IPS DF 6.9 (cell line): ENCODE measurements at regions not wholly inside any gene's neighbourhood (a gene's known extent, or its start where the extent isn't known, plus 50 kb on each side); places are given as distances from the start of the nearest gene placed in this dataset.

Source experiments
- DNase-seq: peaks from one replicate; pipeline ENCODE4 v3.0.0-alpha.2; 2013; ENCODE audit warnings: low read depth, low spot score
- H3K27ac ChIP-seq: one replicate; pipeline ENCODE4 v1.5.1; 2013; ENCODE audit warnings: low read length, control low read depth
- H3K27me3 ChIP-seq: 2 replicates; pipeline ENCODE4 v1.6.1; 2013; ENCODE audit warnings: mild to moderate bottlenecking, low read length; ENCODE audit not compliant: control insufficient read depth, insufficient read depth
- H3K36me3 ChIP-seq: 2 replicates; pipeline ENCODE4 v1.6.1; 2013; ENCODE audit warnings: low read length; ENCODE audit not compliant: control insufficient read depth, insufficient read depth
- H3K4me1 ChIP-seq: 2 replicates; pipeline ENCODE4 v1.6.1; 2013; ENCODE audit warnings: low read length; ENCODE audit not compliant: control insufficient read depth, insufficient read depth
- H3K4me3 ChIP-seq: 2 replicates; pipeline ENCODE4 v1.5.1; 2013; ENCODE audit warnings: mild to moderate bottlenecking, low read length
- H3K9me3 ChIP-seq: 2 replicates; pipeline ENCODE4 v1.6.1; 2013; ENCODE audit warnings: low read length, inconsistent platforms; ENCODE audit not compliant: control insufficient read depth, insufficient read depth
- whole genome bisulfite sequencing: extraction: QIAGEN DNeasy Blood & Tissue Kit; methylation state at CpG from one replicate; pipeline ENCODE4 v1.1.7; 2013; ENCODE audit warnings: mixed read lengths, missing lambda C conversion rate; ENCODE audit not compliant: insufficient read length, insufficient coverage; 5-methylcytosine and 5-hydroxymethylcytosine counted together

DNA sequence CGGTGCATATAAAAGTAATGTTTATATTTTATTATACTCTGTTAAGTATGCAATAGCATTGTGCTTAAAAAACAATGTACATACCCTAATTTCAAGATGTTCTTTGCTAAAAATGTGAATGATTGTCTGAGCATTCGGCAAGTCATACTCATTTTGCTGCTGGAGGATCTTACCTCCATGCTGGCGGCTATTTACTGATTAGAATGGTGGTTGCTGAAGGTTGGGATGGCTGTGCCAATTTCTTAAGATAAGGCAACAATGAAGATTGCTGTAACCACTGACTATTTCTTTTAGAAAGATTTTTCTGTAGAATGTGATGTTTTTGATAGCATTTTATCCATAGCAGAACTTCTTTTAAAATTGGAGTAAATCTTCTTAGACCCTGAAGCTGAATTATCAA, 932.7 kb downstream of the ZPLD1 start:
- no peaks in the 10 kb centered on the region for H3K27me3 ChIP-seq
- no peaks in the 10 kb centered on the region for H3K36me3 ChIP-seq
- no peak for DNase-seq
- no peak overlapping the region for H3K4me3 ChIP-seq
- WGBS, result no CpG with 5 or more reads among the region's 3 CpGs
- no peaks in the 10 kb centered on the region for H3K9me3 ChIP-seq
- no peaks in the 10 kb centered on the region for H3K4me1 ChIP-seq
- H3K27ac ChIP-seq, result no peak overlapping the region

DNA sequence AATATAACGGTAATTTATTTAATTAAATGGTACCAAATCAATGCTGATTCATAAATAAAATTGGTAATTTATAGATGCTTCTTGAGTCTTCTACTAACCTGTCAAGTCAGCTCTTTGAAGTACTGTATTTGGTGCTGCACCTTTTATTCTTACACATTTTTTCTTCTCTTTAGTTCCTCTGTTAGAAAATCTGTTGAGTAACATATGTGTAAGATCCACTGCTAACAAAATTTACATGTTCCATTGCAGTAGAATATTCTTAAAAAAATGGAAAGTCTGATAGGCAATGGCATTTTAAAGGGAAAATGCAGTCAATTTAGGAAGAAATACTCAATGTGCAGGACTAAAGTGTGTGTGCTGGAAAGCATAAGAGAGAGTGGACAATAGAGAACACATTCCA, 936.6 kb downstream of the ZPLD1 start:
- Histone ChIP-seq H3K27me3 (no peaks in the 10 kb centered on the region), H3K36me3 (no peaks in the 10 kb centered on the region), H3K27ac (no peak overlapping the region), H3K4me3 (no peak overlapping the region), H3K9me3 (no peaks in the 10 kb centered on the region), H3K4me1 (no peaks in the 10 kb centered on the region)
- no peak for DNase-seq
- no CpG with 5 or more reads among the region's 1 CpG for WGBS

DNA sequence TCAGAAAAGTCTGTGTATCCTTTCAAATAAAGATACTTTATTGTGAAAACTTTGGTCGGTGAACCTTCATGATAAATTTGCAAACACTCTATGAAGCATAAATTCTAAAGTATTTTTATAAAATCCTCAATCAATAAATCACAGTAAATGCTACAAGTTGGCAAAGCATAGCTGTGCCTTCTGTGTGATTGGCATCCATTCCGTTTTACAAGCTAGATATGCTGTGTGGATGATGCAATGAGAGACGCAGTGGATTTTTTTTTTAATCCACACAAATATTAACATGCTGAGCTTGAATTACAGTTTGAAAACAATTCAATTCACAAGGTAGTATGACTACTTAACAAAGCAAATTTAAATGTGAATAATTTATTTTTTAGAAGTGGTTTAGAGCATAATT, 937.2 kb downstream of the ZPLD1 start:
- no peak overlapping the region for H3K27ac ChIP-seq
- H3K4me3 ChIP-seq, result no peak overlapping the region
- H3K4me1 ChIP-seq, result no peaks in the 10 kb centered on the region
- no peaks in the 10 kb centered on the region for H3K27me3 ChIP-seq
- DNase-seq, result no peak
- no CpG with 5 or more reads among the region's 3 CpGs for WGBS
- H3K9me3 ChIP-seq, result no peaks in the 10 kb centered on the region
- H3K36me3 ChIP-seq, result no peaks in the 10 kb centered on the region

DNA sequence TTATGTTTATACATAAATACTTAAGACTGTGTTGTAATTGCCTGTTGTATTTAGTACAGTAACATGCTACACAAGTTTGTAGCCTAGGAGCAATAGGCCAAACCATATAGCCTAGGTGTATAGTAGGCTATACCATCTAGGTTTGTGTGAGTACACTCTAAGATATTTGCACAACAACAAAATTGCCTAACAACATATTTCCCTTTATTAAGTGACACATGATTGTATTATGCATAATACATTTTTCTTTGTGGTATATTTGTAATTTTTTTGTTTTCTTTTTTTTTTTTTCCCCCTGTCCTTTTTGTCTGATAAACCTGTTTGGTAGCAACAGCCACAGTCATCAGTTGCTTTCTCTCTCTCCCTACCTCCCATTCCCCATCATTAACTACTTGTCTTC, 945.6 kb downstream of the ZPLD1 start:
- no peaks in the 10 kb centered on the region for H3K27me3 ChIP-seq
- H3K36me3 ChIP-seq, result no peaks in the 10 kb centered on the region
- H3K4me3 ChIP-seq, result no peak overlapping the region
- no peak for DNase-seq
- no peak overlapping the region for H3K27ac ChIP-seq
- H3K4me1 ChIP-seq, result no peaks in the 10 kb centered on the region
- H3K9me3 ChIP-seq, result no peaks in the 10 kb centered on the region

DNA sequence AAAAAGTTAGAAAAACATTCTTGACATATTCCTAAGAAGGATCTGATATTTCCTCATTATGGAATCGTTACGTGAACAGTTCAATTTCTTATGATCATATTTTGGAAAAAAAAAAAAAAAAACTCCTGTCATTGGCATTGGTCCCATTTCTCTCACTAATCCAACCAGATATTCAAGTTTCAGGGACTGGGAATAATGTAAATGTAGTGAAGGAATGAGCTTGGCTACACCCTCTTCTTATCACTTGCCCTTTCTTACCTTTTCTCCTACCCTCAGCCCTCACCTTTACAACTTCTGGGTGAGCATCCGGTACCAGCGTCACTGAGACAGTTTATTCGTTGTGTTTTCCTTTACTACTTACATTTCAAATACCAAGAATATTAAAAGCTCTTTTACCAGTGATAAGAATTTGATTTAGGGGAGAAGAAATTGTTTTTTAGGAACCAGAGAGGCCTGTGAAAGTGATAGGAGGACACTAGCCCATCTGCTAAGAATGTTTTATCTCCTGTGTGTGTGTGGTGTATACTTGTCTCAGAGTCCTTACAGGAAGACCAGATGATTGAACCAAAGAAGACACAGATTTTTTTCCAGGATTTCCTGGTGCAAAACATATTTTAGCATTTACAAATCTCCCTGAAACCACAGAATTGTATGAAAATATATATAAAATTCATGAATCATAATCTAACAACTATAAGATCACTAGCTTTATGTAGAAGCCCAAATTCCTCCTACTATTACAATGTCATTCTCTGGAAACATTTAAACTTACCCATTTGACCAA, 946.7 kb downstream of the ZPLD1 start:
- DNase-seq, result no peak
- Histone ChIP-seq H3K4me3 (no peak overlapping the region), H3K27me3 (no peaks in the 10 kb centered on the region), H3K4me1 (no peaks in the 10 kb centered on the region), H3K36me3 (no peaks in the 10 kb centered on the region), H3K9me3 (no peaks in the 10 kb centered on the region), H3K27ac (no peak overlapping the region)
- no CpG with 5 or more reads among the region's 5 CpGs for WGBS

DNA sequence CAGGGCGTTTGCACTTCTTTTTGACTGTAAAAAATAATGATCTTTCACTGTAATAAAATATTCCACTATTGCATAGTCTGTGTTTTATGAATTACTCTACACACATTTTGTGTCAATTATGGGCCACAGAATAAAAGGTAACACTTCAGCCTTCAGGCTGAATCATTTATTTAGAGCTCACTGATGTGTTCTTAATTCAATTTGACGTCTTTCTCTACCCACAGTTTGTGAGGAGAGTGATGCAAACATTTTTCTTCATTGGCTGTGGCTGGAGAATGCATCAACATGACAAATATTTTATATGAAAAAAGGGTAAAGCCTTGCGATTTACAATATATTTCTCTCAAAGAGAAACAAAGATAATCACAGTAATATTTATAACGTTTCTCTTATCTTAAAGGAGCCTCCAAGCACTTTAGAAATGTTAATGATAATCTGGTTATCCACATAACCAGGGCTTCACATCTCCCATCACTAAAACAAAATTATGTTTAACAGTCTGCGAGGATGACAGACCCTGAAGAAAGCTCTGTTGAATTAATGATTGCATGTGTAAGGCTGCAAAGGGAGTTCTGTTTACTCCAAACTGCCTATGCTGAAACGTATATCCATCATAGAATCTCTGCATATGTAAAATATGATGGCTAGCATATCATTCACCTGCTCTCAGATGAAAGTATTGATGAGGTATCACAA, 951.3 kb downstream of the ZPLD1 start:
- H3K27ac ChIP-seq, result no peak overlapping the region
- H3K9me3 ChIP-seq, result no peaks in the 10 kb centered on the region
- H3K36me3 ChIP-seq, result no peaks in the 10 kb centered on the region
- no peaks in the 10 kb centered on the region for H3K27me3 ChIP-seq
- WGBS, result no CpG with 5 or more reads among the region's 6 CpGs
- H3K4me1 ChIP-seq, result no peaks in the 10 kb centered on the region
- no peak for DNase-seq
- H3K4me3 ChIP-seq, result no peak overlapping the region

DNA sequence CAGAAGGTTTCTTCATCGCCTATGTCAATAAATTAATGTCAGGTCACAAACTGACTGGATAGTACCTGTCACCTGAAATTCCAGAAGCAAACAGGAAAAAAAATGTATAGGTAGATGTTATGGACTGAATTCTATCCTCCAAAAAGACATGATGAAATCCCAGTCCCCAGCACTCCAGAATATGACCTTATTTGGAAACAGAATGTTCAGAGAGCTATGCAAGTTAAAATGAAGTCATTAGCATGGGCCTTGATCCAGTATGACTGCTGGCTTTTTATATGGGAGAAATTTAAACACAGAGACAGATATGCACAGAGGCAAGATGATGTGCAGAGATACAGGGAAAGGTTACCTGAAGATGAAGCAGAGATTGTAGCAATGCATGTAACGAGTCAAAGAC, 953.4 kb downstream of the ZPLD1 start:
- DNase-seq, result no peak
- WGBS, result no CpG with 5 or more reads among the region's 2 CpGs

DNA sequence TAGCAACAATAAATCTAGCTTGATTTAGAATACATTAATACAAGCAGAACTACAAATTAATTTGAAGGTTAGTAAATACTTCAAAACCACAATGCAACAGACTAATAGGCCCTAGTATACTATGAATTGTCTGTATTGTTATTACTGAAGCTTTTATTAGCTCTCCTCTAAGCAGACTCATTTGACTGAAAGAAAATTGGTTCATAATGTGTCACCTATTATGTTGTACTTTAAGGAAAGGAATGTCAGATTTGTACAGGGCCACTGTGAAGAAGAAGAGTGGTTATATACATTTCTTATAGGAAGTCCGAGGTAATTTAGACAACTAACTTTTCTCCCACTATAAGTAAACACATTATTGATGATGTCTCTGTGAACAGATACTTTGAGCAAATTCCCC, 954.5 kb downstream of the ZPLD1 start:
- H3K27me3 ChIP-seq, result no peaks in the 10 kb centered on the region
- no CpG with 5 or more reads among the region's 1 CpG for WGBS
- no peaks in the 10 kb centered on the region for H3K9me3 ChIP-seq
- no peak overlapping the region for H3K4me3 ChIP-seq
- H3K36me3 ChIP-seq, result no peaks in the 10 kb centered on the region
- no peaks in the 10 kb centered on the region for H3K4me1 ChIP-seq
- H3K27ac ChIP-seq, result no peak overlapping the region
- DNase-seq, result no peak

More for the DNA sequence above, 953.4 kb downstream of the ZPLD1 start:
- H3K27me3 ChIP-seq, result no peaks in the 10 kb centered on the region
- no peaks in the 10 kb centered on the region for H3K4me1 ChIP-seq
- no peak overlapping the region for H3K27ac ChIP-seq
- H3K36me3 ChIP-seq, result no peaks in the 10 kb centered on the region
- no peaks in the 10 kb centered on the region for H3K9me3 ChIP-seq
- H3K4me3 ChIP-seq, result no peak overlapping the region

DNA sequence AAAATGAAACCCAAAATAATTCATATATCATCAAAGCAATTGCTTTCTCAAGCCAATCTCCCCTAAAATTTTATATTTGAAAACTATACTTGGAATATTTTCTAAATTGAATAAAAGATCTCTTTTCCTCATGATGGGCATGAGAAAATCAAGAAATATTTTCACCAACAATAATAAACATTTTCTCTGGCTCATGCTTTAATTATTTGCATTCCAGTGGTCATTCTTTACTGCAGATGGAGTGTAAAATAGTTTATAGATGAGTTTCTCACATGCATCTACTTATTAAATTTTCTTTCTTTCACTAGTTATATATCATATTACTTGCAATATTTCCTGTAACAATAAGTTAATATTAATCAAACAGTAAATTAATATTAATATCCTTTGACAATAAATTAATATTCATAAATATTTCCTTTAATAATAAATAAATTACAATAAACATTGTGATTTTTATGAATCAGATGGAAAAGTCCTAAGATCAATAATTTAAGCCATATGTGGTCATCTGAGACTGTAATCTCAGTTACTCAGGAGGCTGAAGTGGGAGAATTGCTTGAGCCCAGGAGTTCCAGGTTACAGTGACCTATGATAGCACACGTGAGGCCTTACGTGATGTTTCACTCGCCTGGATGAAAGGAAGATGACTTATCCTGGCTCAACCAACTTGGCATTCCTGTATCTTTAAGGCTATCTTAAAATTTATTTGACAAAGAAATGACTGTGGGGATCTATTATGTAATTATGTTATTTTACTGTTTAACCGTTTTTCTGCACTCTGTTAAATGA, 958.8 kb downstream of the ZPLD1 start:
- no peak overlapping the region for H3K4me3 ChIP-seq
- no peaks in the 10 kb centered on the region for H3K36me3 ChIP-seq
- no peak for DNase-seq
- H3K27me3 ChIP-seq, result no peaks in the 10 kb centered on the region
- no peaks in the 10 kb centered on the region for H3K9me3 ChIP-seq
- no peaks in the 10 kb centered on the region for H3K4me1 ChIP-seq
- H3K27ac ChIP-seq, result no peak overlapping the region
- WGBS, result no CpG with 5 or more reads among the region's 4 CpGs

DNA sequence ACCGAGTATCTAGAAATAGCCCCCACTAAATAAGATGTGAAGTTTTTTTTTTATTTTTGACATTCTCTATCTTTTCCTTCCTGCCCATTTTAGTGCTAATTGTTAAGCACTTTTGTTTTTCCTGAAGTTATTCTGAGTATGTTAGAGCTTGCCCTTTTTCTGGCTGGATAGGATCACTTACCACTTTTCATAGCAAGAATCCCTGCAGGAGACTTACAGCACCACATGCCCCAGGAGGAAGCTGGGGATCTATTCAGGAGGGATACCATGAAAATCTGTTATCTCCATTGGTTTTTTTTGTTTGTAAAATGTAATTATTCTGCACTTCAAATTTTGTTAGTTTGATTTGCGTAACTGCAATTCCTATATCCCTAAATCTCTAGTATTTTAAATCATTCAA, 968.4 kb downstream of the ZPLD1 start:
- no peaks in the 10 kb centered on the region for H3K27me3 ChIP-seq
- no peaks in the 10 kb centered on the region for H3K4me1 ChIP-seq
- H3K9me3 ChIP-seq, result no peaks in the 10 kb centered on the region
- H3K27ac ChIP-seq, result no peak overlapping the region
- no CpG with 5 or more reads among the region's 2 CpGs for WGBS
- H3K36me3 ChIP-seq, result no peaks in the 10 kb centered on the region
- no peak overlapping the region for H3K4me3 ChIP-seq
- DNase-seq, result no peak
